ENCODE measurements at regions not wholly inside any gene's neighbourhood (a gene's known extent, or its start where the extent isn't known, plus 50 kb on each side); places are given as distances from the start of the nearest gene placed in this dataset.
"Not testable (repeated sequence)": the region's sequence is repeated elsewhere in the genome, so short reads cannot be mapped to it uniquely, and the experiment has no call there.

GRCh38 chr12:5114436-5114835 lies 70.8 kb downstream of the KCNA5 start:
- no peaks in the 10 kb centered on the region for H3K4me1 ChIP-seq (replicated peaks in 1 of 2)
- no peak overlapping the region for H3K27ac ChIP-seq
- no peaks in the 10 kb centered on the region for H3K36me3 ChIP-seq (replicated peaks in 1 of 2)
- no peaks in the 10 kb centered on the region for H3K27me3 ChIP-seq
- no peak overlapping the region for H3K4me3 ChIP-seq
- intact Hi-C loops (cut with DNase I) = no loop called here
- DNase-seq = no peak
- TF ChIP-seq CTCF (IDR thresholded peaks at IDR 0.05) (no peak), POLR2A (IDR thresholded peaks at IDR 0.05) (no peak)
- no peaks in the 10 kb centered on the region for H3K9me3 ChIP-seq (replicated peaks in 1 of 3)
- WGBS, 4 donors = 52 to 57% (median 53%) methylated on average over 7 of the region's 7 CpGs

DNA sequence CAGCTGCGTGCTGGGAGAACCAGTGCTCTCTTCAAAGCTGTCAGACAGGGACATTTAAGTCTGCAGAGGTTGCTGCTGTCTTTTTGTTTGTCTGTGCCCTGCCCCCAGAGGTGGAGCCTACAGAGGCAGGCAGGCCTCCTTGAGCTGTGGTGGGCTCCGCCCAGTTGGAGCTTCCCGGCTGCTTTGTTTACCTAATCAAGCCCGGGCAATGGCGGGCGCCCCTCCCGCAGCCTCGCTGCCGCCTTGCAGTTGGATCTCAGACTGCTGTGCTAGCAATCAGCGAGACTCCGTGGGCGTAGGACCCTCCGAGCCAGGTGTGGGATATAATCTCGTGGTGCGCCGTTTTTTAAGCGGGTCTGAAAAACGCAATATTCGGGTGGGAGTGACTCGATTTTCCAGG lies 78.1 kb downstream of the KCNA5 start:
- H3K36me3 ChIP-seq (replicated peaks in 1 of 2); H3K27ac ChIP-seq; H3K4me1 ChIP-seq (replicated peaks in 1 of 2); H3K9me3 ChIP-seq (replicated peaks in 1 of 3); intact Hi-C loops (cut with DNase I); H3K27me3 ChIP-seq; H3K4me3 ChIP-seq: not testable (repeated sequence)
- peak in 1 of 7 donors; percentile 17 for DNase-seq
- WGBS, 4 donors = 48% methylated on average over 8 of the region's 20 CpGs; no CpG with 5 or more reads in 3 of the 4 donors

- H3K27me3 ChIP-seq; H3K36me3 ChIP-seq (replicated peaks in 1 of 2); H3K9me3 ChIP-seq (replicated peaks in 1 of 3); H3K4me3 ChIP-seq; H3K27ac ChIP-seq; DNase-seq; H3K4me1 ChIP-seq (replicated peaks in 1 of 2); intact Hi-C loops (cut with DNase I): not testable (repeated sequence)
- WGBS, 4 donors = 91 to 96% (median 95%) methylated on average over 8 to 9 of the region's 14 CpGs
These were observed 78.7 kb downstream of the KCNA5 start for GRCh38 chr12:5122256-5122831.

DNA sequence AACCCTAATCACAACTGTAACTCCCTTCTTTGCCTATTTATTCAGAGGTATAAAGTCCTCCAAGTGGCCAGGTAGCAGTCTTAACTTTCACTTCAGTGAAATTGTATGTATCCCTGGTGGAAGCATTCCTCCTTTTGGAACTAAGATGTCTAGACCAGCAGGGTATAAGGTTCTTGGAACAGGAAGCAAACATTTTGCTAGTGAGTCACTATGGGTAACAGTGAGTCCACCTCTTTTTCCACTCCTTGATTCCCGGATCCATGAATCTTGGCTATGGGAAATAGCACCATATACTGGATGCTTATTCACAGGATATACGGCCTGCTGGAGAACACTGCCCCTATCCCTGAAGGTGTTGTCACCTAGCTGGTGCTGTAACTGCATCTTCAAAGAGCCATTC lies 80.2 kb downstream of the KCNA5 start:
- no peak for DNase-seq
- WGBS, 4 donors = 64 to 82% (median 78%) methylated on average over 2 of the region's 2 CpGs
- Histone ChIP-seq H3K9me3 (replicated peaks in 1 of 3) (no peaks in the 10 kb centered on the region), H3K27ac (no peak overlapping the region), H3K4me1 (replicated peaks in 1 of 2) (no peaks in the 10 kb centered on the region), H3K27me3 (no peaks in the 10 kb centered on the region), H3K36me3 (replicated peaks in 1 of 2) (no peaks in the 10 kb centered on the region), H3K4me3 (no peak overlapping the region)
- intact Hi-C loops (cut with DNase I) = no loop called here
- TF ChIP-seq CTCF (IDR thresholded peaks at IDR 0.05) (no peak), POLR2A (IDR thresholded peaks at IDR 0.05) (no peak)

DNA sequence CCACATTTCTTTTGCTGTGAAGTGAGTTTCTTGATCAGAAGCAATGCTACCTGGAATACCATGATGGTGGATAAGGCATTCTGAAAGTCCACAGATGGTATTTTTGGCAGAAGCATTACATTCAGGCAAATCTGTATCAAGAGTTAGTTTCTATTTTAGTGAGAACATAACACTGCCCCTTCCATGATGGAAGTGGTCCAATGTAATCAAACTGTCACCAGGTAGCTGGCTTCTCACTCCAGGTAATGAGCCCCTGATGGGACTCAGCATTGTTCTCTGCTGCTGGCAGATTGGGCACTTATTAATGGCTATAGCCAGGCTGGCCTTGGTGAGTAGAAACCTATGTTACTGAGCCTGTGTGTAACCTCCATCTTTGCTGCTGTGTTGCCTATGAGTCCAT lies 80.7 kb downstream of the KCNA5 start:
- intact Hi-C loops (cut with DNase I) = no loop called here
- no peak for DNase-seq
- no peaks in the 10 kb centered on the region for H3K36me3 ChIP-seq (replicated peaks in 1 of 2)
- H3K4me3 ChIP-seq = no peak overlapping the region
- H3K27ac ChIP-seq = no peak overlapping the region
- H3K9me3 ChIP-seq (replicated peaks in 1 of 3) = no peaks in the 10 kb centered on the region
- TF ChIP-seq POLR2A (IDR thresholded peaks at IDR 0.05) = no peak
- TF ChIP-seq CTCF (IDR thresholded peaks at IDR 0.05) = no peak
- H3K4me1 ChIP-seq (replicated peaks in 1 of 2) = no peaks in the 10 kb centered on the region
- H3K27me3 ChIP-seq = no peaks in the 10 kb centered on the region

Measured in adrenal gland (tissue), 9 donors.